ENCODE measurements at regions not wholly inside any gene's neighbourhood (a gene's known extent, or its start where the extent isn't known, plus 50 kb on each side); places are given as distances from the start of the nearest gene placed in this dataset.

DNA sequence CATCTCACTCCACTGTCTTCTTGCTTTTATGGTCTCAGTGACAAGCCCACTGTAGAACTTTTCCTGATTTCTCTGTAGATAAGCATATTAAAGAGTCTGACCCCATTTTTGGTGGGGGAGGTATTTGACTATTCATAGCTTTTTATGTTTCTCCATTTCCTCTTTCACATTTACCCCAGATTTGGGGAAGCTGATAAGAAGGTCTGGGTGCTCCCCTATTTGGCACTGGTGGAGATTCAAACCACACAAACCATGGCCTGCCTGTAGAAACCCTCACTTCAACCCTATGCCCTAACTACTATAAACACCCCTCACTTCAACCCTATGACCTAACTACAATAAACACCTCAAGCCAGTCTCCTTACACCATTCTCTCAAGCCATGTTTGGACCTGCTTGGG is 196.2 kb upstream of the SYNDIG1 start:
- no peak for DNase-seq (ENCODE audit: low read depth, low spot score)

GRCh38 chr20:24261351-24261750 is 208.1 kb upstream of the SYNDIG1 start:
- no peak for DNase-seq (ENCODE audit: low read depth, low spot score)

DNA sequence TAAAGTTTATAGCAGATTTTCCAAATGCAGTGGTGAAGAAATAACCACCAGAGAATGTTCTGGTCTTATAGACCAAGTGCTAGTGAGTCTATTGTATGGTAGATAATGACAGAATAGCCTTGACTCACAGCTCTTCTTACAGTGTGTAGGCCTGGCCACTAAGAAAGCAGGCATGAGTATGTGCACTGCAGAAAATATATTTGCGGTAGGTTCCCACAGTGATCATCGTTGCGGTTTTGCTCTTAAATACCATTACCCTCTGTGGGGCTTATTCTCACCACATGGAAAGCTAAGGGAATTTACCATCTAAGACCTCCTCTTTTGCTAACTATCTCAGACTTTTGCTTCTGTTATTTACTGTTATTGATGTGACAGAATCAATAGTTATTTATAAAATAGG is 212.3 kb upstream of the SYNDIG1 start:
- DNase-seq (ENCODE audit: low read depth, low spot score) = no peak

DNA sequence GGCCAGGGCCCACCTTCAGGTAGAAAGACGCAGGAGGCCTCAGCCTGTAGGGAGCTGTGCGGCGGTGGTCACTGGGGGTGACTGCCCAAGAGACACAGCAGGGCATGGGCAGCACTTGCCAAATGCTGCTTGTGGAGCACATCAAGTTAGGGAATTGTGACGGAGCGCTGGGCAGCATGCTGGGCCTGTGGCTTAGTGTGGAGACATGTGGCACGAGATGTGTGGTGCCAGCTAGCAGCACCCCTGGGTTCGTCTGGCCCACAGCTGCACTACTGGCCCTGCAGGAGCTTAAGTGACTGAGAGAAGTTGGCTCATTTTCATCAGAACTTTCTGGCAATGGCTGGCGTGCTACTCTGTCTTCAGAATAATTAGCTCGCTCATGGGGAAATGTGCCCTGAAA is 213.1 kb upstream of the SYNDIG1 start:
- no peak for DNase-seq (ENCODE audit: low read depth, low spot score)

GRCh38 chr20:24254480-24254879 is 214.9 kb upstream of the SYNDIG1 start:
- DNase-seq (ENCODE audit: low read depth, low spot score) = no peak

GRCh38 chr20:24253321-24253720 is 216.1 kb upstream of the SYNDIG1 start:
- no peak for DNase-seq (ENCODE audit: low read depth, low spot score)

- no peak for DNase-seq (ENCODE audit: low read depth, low spot score)
Measured at GRCh38 chr20:24245094-24245493, 224.3 kb upstream of the SYNDIG1 start.

DNA sequence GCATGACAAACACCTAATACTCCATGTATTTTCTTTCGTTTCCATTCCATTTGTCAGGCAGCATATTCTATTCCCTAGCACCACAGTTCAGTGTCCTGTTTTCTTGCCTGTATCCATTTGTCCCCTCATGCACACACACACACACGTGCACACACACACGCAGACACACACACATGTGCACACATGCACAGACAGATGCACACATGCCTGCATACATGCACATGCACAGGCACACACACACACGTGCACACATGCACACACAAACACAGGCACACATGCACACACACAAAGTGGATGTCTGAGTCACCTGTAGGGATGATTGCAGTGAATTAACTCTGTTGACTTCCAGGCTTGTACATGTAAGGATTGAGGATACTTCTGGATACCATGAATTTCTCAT is 226.7 kb upstream of the SYNDIG1 start:
- no peak for DNase-seq (ENCODE audit: low read depth, low spot score)

DNA sequence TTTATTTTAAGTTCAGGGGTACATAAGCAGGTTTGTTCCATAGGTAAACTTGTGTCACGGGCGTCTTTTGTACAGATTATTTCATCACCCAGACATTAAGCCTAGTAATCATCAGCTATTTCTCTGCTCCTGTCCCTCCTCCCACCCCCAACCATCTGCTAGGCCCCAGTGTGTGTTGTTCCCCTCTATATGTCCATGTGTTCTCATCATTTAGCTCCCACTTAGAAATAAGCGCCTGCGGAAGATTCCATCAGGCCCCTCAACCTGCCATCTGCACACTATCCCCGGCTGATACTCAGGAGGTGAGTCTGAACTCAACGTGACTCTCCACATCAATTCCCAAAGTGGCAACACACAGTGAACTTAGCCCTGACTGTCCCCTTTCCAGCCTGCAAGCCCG is 228.0 kb upstream of the SYNDIG1 start:
- no peak for DNase-seq (ENCODE audit: low read depth, low spot score)

GRCh38 chr20:24236963-24237362 is 232.5 kb upstream of the SYNDIG1 start:
- no peak for DNase-seq (ENCODE audit: low read depth, low spot score)

- DNase-seq (ENCODE audit: low read depth, low spot score) = no peak
Measured at GRCh38 chr20:24236201-24236600, 233.2 kb upstream of the SYNDIG1 start.

DNA sequence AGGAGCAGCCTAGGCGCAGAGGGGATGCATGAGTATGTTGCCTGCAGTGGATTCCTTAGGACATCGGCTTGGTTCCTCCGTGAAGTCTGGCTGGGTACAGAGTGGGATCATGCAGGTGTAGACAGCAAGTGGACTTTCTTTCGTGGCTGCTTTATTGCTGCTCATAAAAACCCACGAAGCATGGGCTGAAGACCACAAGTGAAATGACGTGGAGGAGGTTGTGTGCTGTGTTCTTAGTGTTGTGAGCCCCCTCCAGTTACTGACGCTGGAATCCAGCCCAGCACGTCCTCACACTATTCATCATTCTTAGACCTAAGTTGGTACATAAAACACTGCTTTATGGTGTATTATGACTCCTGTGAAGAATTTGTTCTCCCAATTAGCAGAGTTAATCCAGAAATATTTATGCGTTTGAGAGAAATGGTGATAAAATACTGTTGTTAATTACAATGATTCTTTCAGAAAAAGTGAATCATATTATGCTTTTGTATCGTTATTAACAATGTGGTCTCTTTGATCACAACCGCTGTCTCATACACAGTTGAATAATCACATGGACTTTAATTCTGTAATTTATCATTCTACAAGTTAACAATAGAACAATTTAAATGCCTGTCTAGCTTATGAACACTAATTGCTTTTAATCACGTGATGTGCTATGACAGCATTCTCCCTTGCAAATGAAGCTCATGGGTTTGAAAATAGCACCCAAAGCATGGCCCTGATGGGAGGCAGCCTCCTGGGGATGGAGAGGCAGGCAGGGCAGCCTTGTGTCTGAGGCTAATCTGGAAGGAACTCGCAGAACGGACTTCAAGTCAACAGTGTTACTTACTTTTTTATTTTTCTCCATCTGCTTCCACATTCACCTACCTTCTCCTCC is 233.9 kb upstream of the SYNDIG1 start:
- no peak for DNase-seq (ENCODE audit: low read depth, low spot score)

- DNase-seq (ENCODE audit: low read depth, low spot score) = no peak
Measured at GRCh38 chr20:24227600-24227999, 239.0 kb upstream of the GGTLC1 start.

DNA sequence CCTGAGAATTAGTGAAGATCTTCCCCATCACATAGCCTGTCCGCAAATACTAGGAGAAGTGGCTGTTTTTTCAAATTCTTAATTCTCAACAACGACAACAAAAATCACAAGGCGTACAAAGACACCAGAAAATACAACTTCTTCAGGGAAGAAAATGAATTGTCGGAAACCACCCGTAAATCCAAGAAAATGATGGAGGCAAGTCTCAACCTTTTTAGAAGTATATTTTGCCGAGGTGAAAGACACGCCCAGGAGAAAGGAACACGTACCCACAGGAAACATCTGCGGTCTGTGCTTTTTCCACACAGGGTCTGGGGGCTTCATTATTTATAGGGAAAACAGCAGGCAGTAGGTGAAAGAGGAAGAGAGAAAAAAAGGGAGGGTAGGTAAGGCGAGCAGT is 223.9 kb upstream of the GGTLC1 start:
- no peak for DNase-seq (ENCODE audit: low read depth, low spot score)

- DNase-seq (ENCODE audit: low read depth, low spot score) = no peak
Measured at GRCh38 chr20:24211972-24212371, 223.4 kb upstream of the GGTLC1 start.

DNA sequence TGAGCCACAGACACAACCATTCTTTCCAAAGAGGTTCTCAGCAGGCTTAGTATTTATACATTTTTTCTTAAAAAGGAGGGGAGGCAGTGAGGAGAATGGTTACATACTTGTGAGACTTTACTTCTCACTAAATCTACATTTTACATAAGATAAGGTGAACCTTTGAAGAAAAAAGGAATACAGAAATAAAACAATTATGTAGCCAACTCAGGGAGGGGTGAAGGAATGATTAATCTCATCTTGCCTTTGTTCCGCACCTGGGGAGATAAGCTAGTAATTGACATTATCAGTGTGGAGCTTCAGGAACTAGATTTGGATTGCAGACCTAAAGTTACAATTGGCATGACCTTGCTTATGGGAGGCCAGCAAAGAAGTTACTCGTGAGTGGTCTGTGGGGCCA is 221.8 kb upstream of the GGTLC1 start:
- DNase-seq (ENCODE audit: low read depth, low spot score) = no peak

- no peak for DNase-seq (ENCODE audit: low read depth, low spot score)
Measured at GRCh38 chr20:24208652-24209051, 220.1 kb upstream of the GGTLC1 start.

DNA sequence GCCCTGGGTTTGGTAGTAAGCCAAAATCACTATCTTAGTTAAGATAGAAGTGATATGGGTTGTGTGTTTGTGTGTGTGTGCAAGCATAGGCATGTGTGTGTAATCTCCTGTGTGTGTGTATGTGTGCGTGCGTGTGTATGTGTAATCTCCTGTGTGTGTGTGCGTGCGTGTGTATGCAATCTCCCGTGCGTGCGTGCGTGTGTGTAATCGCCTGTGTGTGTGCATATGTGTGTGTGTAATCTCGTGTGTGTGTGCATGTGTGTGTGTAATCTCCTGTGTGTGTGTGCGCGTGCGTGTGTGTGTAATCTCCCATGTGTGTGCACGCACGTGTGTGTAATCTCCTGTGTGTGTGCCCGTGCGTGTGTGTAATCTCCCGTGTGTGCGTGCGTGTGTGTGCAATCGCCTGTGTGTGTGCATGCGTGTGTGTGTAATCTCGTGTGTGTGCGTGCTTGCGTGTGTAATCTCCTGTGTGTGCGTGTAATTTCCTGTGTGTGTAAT is 219.3 kb upstream of the GGTLC1 start:
- DNase-seq (ENCODE audit: low read depth, low spot score) = no peak

DNA sequence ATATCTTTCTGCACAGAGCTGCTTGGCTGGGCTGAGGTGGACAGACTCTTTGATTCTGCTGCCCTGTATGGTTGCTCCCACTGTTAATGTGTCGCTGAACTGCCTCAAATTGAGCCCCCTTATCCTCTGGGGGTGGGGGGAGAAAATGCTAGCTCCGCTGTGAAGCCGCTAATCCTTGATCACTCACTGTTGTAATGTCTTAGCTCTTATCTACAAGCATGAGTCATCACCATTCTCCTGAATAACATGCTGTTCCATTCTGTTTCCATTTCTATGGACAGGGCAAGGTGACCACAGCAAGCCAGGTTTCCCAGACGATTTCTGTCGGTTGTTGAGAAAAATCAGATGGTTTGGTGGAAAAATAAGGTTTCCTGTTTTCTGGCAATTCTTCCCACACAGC is 218.4 kb upstream of the GGTLC1 start:
- no peak for DNase-seq (ENCODE audit: low read depth, low spot score)

DNA sequence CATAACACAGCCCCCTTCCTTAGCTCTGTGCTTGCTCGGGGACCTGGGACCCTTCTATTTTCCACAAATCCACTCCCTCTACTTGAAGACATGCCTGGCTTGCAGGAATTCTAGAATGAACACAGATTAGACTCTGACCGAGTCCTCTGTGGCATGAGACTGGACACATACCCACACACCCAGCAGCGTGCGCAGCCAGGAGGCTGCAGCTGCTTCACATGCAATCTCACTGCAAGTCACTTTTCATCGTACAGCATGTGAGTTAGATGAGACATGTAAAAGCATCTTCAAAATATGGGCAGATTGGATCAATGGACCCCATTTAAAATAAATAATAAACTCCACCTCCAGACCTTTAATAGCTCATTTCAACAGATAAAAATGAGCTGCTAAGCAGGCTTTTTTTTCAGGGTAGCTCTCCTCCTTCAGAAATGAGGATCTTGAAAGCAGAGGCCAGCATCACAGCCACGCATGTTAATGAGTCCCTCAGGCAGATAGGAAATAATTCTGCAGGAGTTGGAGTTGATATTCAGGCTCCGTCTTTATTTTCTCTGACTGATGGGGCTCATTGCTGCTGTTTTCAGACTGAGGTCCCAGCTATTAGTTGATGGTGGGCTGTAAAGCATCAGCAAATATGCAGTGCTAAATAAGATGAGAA is 215.1 kb upstream of the GGTLC1 start:
- DNase-seq (ENCODE audit: low read depth, low spot score) = no peak

DNA sequence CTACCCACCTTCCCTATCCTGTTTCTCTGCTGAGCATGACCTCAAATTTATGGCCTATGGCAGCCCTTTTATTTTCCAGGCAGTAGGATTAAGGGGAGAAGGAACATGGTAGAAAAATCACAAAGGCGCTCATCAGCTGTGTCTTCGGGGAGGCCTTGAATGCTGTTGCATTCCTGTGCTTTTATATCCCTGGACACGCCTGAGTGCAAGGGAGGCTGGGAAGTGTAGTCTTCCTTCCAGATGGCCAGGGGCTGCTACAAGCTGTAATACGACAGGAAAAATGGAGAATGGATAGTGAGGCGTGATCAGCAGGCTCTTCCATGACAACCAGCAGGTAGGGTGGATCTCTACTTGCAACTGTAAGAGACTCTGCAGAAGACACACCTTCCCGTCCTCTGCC is 210.9 kb upstream of the GGTLC1 start:
- DNase-seq (ENCODE audit: low read depth, low spot score) = no peak

DNA sequence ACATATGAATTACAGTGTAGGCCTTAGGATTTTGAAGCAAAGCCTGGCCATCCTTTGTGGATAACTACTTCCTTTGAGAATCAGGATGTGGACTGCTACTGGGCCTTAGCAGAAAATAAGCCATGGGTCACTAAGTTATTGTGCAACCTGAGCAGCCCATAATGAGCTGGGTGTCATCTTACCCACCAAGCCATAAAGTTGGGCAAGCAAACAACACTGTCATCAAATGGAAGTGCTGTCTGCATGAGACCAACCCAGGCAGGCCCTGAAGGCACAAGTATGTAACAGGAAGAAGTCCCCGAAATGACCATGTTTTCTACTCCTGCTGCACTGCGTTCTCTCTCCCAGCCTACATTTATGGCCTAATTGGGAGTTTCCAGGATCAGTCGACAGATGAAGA is 205.6 kb upstream of the GGTLC1 start:
- DNase-seq (ENCODE audit: low read depth, low spot score) = no peak

DNA sequence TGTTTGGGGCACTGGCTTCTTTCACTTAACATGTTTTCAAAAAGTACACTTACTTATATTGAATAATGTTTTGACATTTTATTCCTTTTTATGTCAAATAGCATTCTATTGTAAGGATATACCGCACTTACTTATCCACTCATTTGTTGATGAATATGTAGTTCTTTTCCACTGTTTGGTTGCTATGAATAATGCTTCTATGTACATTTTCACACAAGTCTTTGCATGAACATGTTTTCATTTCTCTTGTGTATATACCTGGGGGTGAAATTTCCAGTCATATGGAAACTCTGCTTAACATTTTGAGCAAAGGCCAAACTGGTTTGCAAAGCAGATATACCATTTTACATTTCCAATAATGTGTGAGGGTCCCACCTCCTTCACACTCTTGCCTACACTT is 202.3 kb upstream of the GGTLC1 start:
- no peak for DNase-seq (ENCODE audit: low read depth, low spot score)

Data from activated naive CD8-positive, alpha-beta T cell treated with anti-CD3 and anti-CD28 coated beads, Interleukin-2, amount 50 U/mL, for 16 hours (primary cell).